Mesothelial cell of epicardium (in vitro differentiated cells): ENCODE measurements at regions not wholly inside any gene's neighbourhood (a gene's known extent, or its start where the extent isn't known, plus 50 kb on each side); places are given as distances from the start of the nearest gene placed in this dataset.

Experiments used
- DNase-seq, 2 experiments: peaks; one replicate each; pipeline ENCODE4 v3.0.0; 2021; ENCODE audit warnings: low spot score in 2 of 2; ENCODE audit not compliant: unreplicated experiment in 2 of 2
- H3K27ac Mint-ChIP-seq: 2 replicates; pipeline ENCODE4 v1.8.0; 2021; ENCODE audit warnings: mixed read lengths
- H3K27me3 Mint-ChIP-seq: 2 replicates; pipeline ENCODE4 v1.8.0; 2021; ENCODE audit warnings: low read depth, mixed read lengths
- H3K36me3 Mint-ChIP-seq: 2 replicates; pipeline ENCODE4 v1.8.0; 2021; ENCODE audit warnings: mixed read lengths
- H3K4me1 Mint-ChIP-seq: 2 replicates; pipeline ENCODE4 v1.8.0; 2021; ENCODE audit warnings: mixed read lengths
- H3K4me3 Mint-ChIP-seq: 2 replicates; pipeline ENCODE4 v1.8.0; 2021; ENCODE audit warnings: mild to moderate bottlenecking, moderate library complexity, mixed read lengths
- H3K9me3 Mint-ChIP-seq: 2 replicates; pipeline ENCODE4 v1.8.0; 2021; ENCODE audit warnings: mixed read lengths
- CTCF ChIP-seq: fragments of 200-600 bp; sonication (generic); IDR thresholded peaks from one replicate; pipeline ENCODE4 v1.5.0; 2021; ENCODE audit warnings: antibody characterized with exemption; ENCODE audit not compliant: unreplicated experiment

GRCh38 chr6:146865756-146866379 is 267.1 kb downstream of the ADGB start:
- TF ChIP-seq CTCF: no peak
- no peaks in the 10 kb centered on the region for H3K36me3 Mint-ChIP-seq
- H3K4me1 Mint-ChIP-seq: peaks cover 22% of the 10 kb centered on the region
- H3K27ac Mint-ChIP-seq: no peak overlapping the region
- no peaks in the 10 kb centered on the region for H3K9me3 Mint-ChIP-seq
- no peak overlapping the region for H3K4me3 Mint-ChIP-seq
- no peaks in the 10 kb centered on the region for H3K27me3 Mint-ChIP-seq
- no peak for DNase-seq

- Mint-ChIP-seq H3K9me3 (no peaks in the 10 kb centered on the region), H3K4me3 (no peak overlapping the region), H3K4me1 (peaks cover 28% of the 10 kb centered on the region), H3K27me3 (no peaks in the 10 kb centered on the region), H3K36me3 (no peaks in the 10 kb centered on the region), H3K27ac (no peak overlapping the region)
- DNase-seq: no peak
- TF ChIP-seq CTCF: no peak
Measured at GRCh38 chr6:146866731-146867414, 268.1 kb downstream of the ADGB start.

DNA sequence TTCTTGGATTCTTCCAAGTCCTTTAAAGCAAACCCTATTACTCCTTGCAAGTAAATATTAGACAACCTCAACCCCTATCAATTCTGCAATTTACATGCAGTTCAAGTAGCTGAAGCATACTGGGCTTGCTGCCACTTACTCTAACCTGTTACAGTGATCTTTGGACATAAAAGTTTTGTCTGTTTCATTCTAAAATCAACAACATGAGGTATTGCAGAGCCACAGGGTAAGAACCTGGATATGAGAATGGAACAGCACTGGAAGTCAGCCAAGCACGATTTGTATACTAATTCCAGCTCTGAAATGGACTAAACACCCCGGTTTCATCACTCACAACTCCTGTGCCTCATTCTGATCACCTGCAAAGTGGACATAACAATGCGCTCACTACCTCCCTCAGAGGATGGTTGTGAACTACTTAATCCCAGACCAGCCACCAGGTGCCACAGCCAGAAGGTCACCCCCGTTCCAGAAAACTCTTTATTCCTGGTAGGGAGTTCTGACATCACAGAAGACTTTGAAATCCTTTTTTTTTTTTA is 270.0 kb downstream of the ADGB start:
- Mint-ChIP-seq H3K9me3 (no peaks in the 10 kb centered on the region), H3K27ac (no peak overlapping the region), H3K27me3 (no peaks in the 10 kb centered on the region), H3K36me3 (no peaks in the 10 kb centered on the region), H3K4me3 (no peak overlapping the region), H3K4me1 (peaks cover 33% of the 10 kb centered on the region)
- no peak for TF ChIP-seq CTCF
- no peak for DNase-seq

- no peak for DNase-seq
- TF ChIP-seq CTCF: no peak
- Mint-ChIP-seq H3K4me3 (no peak overlapping the region), H3K27me3 (no peaks in the 10 kb centered on the region), H3K27ac (no peak overlapping the region), H3K36me3 (no peaks in the 10 kb centered on the region), H3K9me3 (no peaks in the 10 kb centered on the region), H3K4me1 (peaks cover 27% of the 10 kb centered on the region)
Measured at GRCh38 chr6:146870760-146871159, 272.0 kb downstream of the ADGB start.

DNA sequence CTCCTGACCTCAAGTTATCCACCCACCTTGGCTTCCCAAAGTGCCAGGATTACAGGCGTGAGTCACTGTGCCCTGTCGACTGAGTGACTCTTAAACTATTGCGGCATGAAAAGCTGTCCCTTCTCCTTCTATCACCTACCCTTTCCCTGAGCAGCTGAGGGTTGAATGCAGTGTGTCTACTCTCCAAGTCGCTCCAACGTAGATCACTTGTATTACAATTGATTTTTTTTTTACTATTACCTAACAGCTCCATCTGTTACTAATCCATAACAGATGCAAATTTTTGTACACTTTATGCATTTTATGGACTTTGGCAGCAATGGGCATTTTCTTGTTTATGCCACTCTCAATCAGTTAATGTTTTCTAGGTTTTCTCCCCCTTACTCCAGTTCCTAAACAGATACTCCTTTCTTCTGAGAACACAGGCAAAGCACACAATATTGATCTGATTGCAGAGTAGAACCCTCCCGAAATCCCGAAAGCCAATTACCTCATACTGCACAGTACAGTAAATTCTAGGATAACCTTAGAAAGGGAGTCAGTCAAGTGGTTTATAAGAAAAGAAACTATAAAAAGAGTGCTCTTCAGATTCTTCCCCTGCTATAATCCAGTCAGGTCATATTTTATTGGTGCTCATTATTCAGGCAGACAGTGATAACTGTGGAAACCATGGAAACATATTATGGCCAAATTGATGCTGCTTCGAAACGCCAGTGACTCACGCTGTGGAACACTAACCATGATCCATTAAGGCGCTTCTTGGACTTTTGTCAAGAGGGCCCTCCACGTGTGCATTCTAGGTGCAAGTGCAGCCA is 273.0 kb downstream of the ADGB start:
- DNase-seq: no peak
- Mint-ChIP-seq H3K27ac (no peak overlapping the region), H3K9me3 (no peaks in the 10 kb centered on the region), H3K36me3 (no peaks in the 10 kb centered on the region), H3K4me1 (peaks cover 29% of the 10 kb centered on the region), H3K27me3 (no peaks in the 10 kb centered on the region), H3K4me3 (no peak overlapping the region)
- no peak for TF ChIP-seq CTCF
